CD4-positive, alpha-beta T cell treated with Interleukin-17A for 4 hours (primary cell): ENCODE measurements at regions not wholly inside any gene's neighbourhood (a gene's known extent, or its start where the extent isn't known, plus 50 kb on each side); places are given as distances from the start of the nearest gene placed in this dataset.

ENCODE experiments used
- DNase-seq: peaks from one replicate; pipeline ENCODE4 v3.0.0-alpha.2; 2020; ENCODE audit warnings: mixed read lengths

- no peak for DNase-seq
Observed at GRCh38 chr6:44614396-44614795, 226.9 kb downstream of the CDC5L start.

GRCh38 chr6:44615621-44616020 lies 228.1 kb downstream of the CDC5L start:
- no peak for DNase-seq

GRCh38 chr6:44617416-44617815 lies 229.9 kb downstream of the CDC5L start:
- no peak for DNase-seq

GRCh38 chr6:44618371-44618770 lies 230.9 kb downstream of the CDC5L start:
- no peak for DNase-seq

GRCh38 chr6:44620922-44621321 lies 233.4 kb downstream of the CDC5L start:
- no peak for DNase-seq

GRCh38 chr6:44621846-44622245 lies 234.3 kb downstream of the CDC5L start:
- DNase-seq, result no peak

- no peak for DNase-seq
Observed at GRCh38 chr6:44622555-44622954, 235.0 kb downstream of the CDC5L start.

GRCh38 chr6:44622956-44623355 lies 235.4 kb downstream of the CDC5L start:
- DNase-seq, result no peak

- DNase-seq, result no peak
Observed at GRCh38 chr6:44624226-44624625, 236.7 kb downstream of the CDC5L start.

- no peak for DNase-seq
Observed at GRCh38 chr6:44624936-44625573, 237.5 kb downstream of the CDC5L start.

- DNase-seq, result no peak
Observed at GRCh38 chr6:44625996-44626395, 238.5 kb downstream of the CDC5L start.

- DNase-seq, result no peak
Observed at GRCh38 chr6:44626616-44627015, 239.1 kb downstream of the CDC5L start.

- DNase-seq, result no peak
Observed at GRCh38 chr6:44627091-44627882, 239.8 kb downstream of the CDC5L start.

GRCh38 chr6:44627883-44628271 lies 240.4 kb downstream of the CDC5L start:
- no peak for DNase-seq

GRCh38 chr6:44628347-44628746 lies 240.8 kb downstream of the CDC5L start:
- DNase-seq, result no peak

GRCh38 chr6:44629636-44630035 lies 242.1 kb downstream of the CDC5L start:
- DNase-seq, result no peak

GRCh38 chr6:44630125-44631028 lies 242.9 kb downstream of the CDC5L start:
- peak; percentile 13 for DNase-seq

- DNase-seq, result no peak
Observed at GRCh38 chr6:44631968-44632367, 244.5 kb downstream of the CDC5L start.

- no peak for DNase-seq
Observed at GRCh38 chr6:44634321-44634720, 246.8 kb downstream of the CDC5L start.

- no peak for DNase-seq
Observed at GRCh38 chr6:44635486-44635885, 248.0 kb downstream of the CDC5L start.

- DNase-seq, result no peak
Observed at GRCh38 chr6:44636561-44637248, 249.2 kb downstream of the CDC5L start.

- no peak for DNase-seq
Observed at GRCh38 chr6:44641344-44642031, 254.0 kb downstream of the CDC5L start.
